ENCODE measurements at regions not wholly inside any gene's neighbourhood (a gene's known extent, or its start where the extent isn't known, plus 50 kb on each side); places are given as distances from the start of the nearest gene placed in this dataset.

DNA sequence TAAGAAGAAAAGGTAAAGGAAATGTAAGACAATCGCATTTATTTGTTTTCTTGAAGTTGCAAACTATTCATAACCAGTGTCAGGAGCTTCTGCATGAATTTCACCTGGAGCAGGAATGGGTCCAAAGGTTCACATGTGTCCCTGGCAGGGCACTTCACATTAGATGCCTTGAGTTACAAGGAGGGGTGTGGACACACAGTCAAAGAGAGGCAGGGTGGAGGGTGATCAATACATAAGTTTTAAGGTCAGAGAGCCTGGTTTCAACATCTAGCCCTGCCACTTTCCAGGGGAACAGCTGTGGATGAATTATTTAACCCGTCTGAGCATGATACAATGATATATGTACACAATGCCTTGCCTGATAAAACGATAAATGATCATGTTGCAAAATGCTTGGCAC lies 321.4 kb downstream of the CYP26B1 start:
- no peak for DNase-seq
- no peak for TF ChIP-seq GATA1 (IDR thresholded peaks at IDR 0.05; ENCODE audit: low read depth, low read length)
- no peak for TF ChIP-seq POLR2A (IDR thresholded peaks at IDR 0.05; ENCODE audit: low read length)

DNA sequence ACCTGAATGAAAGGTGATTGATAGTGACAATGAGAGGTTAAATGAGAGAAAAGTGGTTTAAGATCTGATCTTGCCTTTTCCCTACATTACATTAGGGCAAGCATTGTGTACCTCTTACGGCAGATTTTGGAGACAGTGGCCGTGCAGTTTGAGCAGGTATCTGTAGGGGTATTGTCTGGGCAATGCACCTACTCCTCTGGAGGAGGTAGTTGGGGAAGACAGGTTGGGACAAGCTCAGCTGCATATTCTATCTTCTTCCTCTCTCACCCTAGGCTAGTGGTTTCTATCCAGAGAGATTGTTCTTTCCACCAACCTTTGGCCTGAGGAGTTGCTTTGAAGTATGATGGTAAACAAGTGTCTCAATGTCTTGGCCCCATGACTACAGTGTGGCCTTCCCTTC lies 323.2 kb downstream of the CYP26B1 start:
- TF ChIP-seq GATA1 (IDR thresholded peaks at IDR 0.05; ENCODE audit: low read depth, low read length) (no peak), POLR2A (IDR thresholded peaks at IDR 0.05; ENCODE audit: low read length) (no peak)
- DNase-seq = no peak

DNA sequence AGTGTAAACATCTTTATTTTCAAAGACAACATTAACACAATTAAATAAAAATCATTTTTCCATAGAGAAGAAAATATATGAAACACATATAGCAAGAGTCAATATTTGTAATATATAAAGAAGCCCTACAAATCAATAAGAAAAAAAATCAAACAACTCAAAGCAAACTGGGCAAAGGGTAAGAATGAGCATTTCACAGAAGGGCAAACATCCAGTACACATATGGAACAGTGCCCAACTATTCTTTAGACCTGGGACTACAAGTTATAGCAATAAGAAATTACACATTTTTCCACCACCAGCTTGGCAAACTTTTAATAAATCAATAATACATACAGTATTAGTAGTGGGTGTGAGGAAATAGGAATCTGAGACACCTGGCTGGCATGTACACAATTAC lies 324.1 kb downstream of the CYP26B1 start:
- no peak for DNase-seq
- TF ChIP-seq GATA1 (IDR thresholded peaks at IDR 0.05; ENCODE audit: low read depth, low read length) (no peak), POLR2A (IDR thresholded peaks at IDR 0.05; ENCODE audit: low read length) (no peak)

DNA sequence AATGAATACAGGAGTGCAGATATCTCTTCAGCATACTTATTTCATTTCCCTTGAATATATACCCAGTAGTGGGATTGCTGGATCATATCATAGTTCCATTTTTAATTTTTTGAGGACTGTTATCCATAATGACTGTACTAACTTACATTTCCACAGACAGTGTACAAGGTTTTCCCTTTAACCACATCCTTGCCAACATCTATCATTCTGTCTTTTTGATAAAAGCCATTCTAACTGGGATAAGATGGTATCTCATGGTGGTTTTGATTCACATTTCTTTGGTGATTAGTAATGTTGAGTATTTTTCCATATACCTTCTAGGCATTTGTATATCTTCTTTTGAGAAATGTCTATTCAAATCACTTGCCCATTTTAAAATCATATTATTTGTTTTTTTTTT lies 325.2 kb downstream of the CYP26B1 start:
- TF ChIP-seq GATA1 (IDR thresholded peaks at IDR 0.05; ENCODE audit: low read depth, low read length) = no peak
- TF ChIP-seq POLR2A (IDR thresholded peaks at IDR 0.05; ENCODE audit: low read length) = no peak
- no peak for DNase-seq

DNA sequence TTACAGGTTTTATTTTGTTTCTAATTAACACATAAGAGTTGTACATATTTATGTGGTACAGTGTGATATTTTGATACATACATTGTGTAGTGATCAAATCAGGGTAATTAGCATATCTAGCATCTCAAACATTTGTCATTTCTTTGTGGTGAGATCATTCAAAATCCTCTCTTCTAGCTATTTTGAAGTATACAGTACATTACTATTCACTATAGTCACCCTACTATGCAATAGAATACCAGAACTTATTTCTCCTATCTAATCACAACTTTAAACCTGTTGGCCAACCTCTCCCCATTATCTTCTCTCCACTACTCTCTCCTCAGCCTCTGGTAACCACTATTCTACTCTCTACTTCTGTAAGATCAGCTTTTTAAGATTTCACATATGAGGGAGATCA lies 325.8 kb downstream of the CYP26B1 start:
- no peak for DNase-seq

DNA sequence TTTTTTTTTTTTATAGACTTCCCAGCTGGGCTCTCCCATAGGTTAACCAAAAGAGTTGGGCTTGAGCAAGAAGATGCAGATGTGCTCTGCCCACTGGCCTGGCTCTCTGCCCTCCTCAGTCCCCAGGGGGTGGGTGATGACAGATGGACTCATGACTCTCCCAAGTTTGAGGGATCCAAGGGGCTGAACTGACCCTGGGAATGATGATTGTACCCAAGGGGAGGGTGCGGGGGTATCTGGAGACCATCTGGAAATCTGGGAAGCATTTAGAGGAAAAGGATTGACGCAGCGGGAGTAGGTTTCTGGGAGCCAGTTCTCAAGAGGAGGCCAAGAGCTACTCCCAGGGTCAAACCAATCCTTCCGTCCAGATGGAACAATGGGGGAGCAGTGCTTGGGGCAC lies 330.8 kb downstream of the CYP26B1 start:
- no peak for DNase-seq

More for the DNA sequence above, 325.8 kb downstream of the CYP26B1 start:
- TF ChIP-seq GATA1 (IDR thresholded peaks at IDR 0.05; ENCODE audit: low read depth, low read length) = no peak
- no peak for TF ChIP-seq POLR2A (IDR thresholded peaks at IDR 0.05; ENCODE audit: low read length)

DNA sequence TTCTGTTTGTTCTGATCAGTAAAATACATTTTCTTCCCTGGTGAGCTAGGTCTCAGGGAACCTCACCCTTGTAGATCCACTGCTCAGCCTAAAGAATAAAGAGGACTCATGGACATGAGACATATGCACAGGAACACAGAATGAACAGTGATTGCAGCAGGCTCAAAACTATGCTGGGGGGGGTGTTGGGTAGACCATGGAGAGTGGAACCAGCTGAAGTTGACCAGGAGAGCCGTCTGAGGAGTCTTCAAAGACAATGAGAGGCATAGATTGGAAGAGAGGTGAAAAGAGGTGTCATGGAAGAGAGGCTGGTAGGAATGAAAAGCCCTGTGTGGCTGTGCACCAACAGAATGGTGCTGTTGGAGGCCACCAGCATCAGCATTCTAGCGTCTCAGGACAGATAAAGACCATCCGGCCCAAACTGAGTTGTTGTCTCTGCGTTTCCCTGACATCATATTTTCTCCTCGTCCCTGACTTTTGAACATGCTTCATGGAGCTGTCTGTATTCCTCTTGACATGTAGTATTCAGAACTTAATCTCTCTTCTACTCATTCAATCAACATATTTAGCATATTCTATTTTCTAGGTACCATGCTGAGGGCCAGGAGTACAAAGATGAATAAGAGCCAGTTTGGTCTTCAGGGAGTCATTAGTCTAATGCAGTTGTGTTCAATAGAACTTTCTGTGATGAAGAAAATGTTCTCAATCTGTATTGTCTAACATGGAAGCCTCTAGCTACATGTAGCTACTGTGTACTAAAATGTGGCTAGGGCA lies 331.8 kb downstream of the CYP26B1 start:
- no peak for DNase-seq
- TF ChIP-seq GATA1 (IDR thresholded peaks at IDR 0.05; ENCODE audit: low read depth, low read length) = no peak
- no peak for TF ChIP-seq POLR2A (IDR thresholded peaks at IDR 0.05; ENCODE audit: low read length)

More for the DNA sequence above, 330.8 kb downstream of the CYP26B1 start:
- no peak for TF ChIP-seq GATA1 (IDR thresholded peaks at IDR 0.05; ENCODE audit: low read depth, low read length)
- TF ChIP-seq POLR2A (IDR thresholded peaks at IDR 0.05; ENCODE audit: low read length) = no peak

DNA sequence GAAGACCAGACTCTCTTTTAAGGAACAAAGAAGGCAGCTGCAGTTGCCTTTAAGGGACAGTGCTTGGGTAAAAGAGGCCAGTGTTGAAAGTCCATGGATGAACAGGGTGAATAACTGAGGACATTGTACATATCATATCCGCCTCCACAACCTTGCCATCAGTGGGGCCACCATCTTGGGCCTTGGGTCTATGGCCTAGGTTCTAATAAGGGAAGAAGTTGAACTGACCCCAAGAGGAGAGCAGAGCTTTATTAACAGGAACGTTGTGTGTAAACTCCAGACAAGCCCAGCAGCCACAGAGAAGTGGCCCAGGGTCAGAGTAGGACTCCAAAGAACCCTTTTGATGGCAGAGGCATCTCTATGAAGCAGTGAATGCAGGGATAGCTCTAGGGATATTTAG lies 332.8 kb downstream of the CYP26B1 start:
- no peak for DNase-seq
- TF ChIP-seq POLR2A (IDR thresholded peaks at IDR 0.05; ENCODE audit: low read length) (no peak), GATA1 (IDR thresholded peaks at IDR 0.05; ENCODE audit: low read depth, low read length) (no peak)

DNA sequence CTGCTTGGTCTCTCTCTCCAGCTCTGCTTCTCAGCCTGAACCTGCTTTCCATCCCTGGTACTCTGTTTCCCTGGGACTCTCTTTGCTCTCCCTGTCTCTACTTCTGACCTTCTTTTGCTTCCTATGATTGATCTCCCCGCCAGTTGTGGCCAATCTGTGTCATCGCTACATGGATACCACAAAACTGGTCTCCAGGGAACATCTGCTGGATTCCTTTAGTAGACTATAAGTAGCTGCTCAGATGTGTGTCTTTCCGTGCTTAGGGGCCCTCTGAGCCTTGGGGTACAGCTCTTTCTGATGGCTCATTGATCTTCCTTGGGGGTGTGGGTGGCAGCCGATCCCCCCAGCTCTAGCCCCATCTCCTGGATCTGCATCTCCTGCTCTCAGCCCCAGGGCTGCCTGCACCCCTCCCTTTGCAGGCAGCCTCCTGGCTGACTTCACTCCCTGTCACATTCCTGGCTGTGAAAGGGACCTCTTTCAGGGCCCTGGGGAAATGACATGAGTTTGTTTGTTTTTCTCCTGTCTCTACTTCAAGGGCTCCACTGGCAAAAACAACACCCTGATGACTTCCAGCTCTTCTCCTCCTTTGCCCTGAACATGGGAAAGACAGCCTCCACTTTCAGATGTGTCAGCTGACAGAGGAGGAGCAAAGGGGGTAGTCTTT lies 333.7 kb downstream of the CYP26B1 start:
- TF ChIP-seq GATA1 (IDR thresholded peaks at IDR 0.05; ENCODE audit: low read depth, low read length) (no peak), POLR2A (IDR thresholded peaks at IDR 0.05; ENCODE audit: low read length) (no peak)
- DNase-seq = no peak

DNA sequence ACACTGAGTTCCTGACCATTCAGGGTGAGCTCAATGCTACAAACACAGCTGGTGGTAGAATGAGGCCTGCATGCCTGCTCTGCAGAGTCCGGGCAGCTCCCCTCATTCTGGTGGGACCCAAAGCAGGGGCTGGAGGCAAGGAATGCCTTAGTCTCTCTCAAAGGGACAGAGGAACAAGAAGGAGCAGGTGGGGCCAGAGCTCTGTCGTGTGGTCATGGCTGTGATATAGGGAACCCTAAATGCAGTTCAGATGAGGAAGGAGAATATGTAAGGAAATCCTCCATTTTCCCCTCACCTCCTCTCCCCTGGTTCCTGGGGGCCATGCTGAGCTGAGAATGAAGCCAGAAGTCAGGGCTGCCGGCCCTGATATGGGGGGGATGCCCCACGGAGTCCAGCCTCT lies 334.3 kb downstream of the CYP26B1 start:
- no peak for DNase-seq
- no peak for TF ChIP-seq POLR2A (IDR thresholded peaks at IDR 0.05; ENCODE audit: low read length)
- no peak for TF ChIP-seq GATA1 (IDR thresholded peaks at IDR 0.05; ENCODE audit: low read depth, low read length)

DNA sequence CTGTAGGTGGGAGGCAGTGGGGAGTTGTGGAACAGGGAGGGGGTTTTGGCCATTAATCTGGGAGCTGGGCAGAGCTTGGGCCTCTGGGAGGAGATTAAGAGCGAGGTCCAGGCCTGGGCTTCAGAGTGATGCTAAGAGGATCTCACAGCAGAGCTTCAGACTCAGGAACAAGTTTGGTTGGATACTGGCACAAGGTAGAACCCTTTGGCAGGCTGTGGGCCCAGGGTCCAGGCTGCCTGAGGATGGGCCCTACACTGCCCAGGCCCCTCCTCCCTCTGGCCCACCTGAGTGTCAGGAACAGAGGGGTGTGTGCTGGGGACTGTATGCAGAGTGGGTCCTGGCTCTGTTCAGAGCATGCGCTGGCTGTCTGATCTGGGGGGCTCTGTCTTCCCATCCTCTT lies 334.9 kb downstream of the CYP26B1 start:
- no peak for DNase-seq
- TF ChIP-seq GATA1 (IDR thresholded peaks at IDR 0.05; ENCODE audit: low read depth, low read length) = no peak

DNA sequence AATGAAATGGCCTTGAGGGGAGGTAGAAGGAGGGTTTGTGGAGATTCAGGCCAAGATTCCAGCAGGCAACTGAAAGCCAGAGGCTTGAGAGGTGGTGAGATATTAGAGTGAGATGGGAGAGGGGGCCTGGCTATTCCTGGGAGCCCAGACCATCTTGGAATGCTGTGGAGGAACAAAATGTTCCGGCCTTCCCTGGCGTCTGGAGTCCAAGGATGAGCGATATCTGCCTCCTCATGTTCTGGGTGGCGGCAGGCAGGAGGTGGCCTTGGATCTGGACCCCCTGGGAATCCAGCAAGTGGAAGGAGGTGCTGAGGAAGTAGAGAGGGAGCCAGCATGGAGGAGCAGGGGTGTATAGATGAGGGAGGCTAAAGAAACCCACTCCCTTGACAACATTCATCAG lies 335.9 kb downstream of the CYP26B1 start:
- DNase-seq = no peak
- TF ChIP-seq POLR2A (IDR thresholded peaks at IDR 0.05; ENCODE audit: low read length) (no peak), GATA1 (IDR thresholded peaks at IDR 0.05; ENCODE audit: low read depth, low read length) (no peak)

DNA sequence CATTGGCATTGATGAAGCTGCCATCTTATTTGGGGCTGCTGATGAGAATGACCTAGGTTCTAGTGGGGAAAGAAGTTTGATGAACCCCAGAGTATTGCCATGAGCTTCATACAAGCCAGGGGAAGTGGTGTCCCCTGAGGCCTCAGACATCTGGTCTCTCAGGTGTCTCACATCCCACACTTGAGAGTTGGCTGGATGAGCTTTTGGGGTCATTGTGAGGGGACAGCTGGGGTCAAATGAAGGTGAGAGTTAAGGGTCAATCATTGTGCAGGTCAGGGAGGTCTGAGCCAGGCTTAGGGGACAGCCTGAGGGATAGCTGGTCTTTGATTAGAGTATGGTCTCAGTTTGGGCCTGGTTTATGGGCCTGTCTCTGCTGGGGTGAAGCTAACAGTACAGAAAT lies 336.5 kb downstream of the CYP26B1 start:
- TF ChIP-seq POLR2A (IDR thresholded peaks at IDR 0.05; ENCODE audit: low read length) = no peak
- no peak for TF ChIP-seq GATA1 (IDR thresholded peaks at IDR 0.05; ENCODE audit: low read depth, low read length)

DNA sequence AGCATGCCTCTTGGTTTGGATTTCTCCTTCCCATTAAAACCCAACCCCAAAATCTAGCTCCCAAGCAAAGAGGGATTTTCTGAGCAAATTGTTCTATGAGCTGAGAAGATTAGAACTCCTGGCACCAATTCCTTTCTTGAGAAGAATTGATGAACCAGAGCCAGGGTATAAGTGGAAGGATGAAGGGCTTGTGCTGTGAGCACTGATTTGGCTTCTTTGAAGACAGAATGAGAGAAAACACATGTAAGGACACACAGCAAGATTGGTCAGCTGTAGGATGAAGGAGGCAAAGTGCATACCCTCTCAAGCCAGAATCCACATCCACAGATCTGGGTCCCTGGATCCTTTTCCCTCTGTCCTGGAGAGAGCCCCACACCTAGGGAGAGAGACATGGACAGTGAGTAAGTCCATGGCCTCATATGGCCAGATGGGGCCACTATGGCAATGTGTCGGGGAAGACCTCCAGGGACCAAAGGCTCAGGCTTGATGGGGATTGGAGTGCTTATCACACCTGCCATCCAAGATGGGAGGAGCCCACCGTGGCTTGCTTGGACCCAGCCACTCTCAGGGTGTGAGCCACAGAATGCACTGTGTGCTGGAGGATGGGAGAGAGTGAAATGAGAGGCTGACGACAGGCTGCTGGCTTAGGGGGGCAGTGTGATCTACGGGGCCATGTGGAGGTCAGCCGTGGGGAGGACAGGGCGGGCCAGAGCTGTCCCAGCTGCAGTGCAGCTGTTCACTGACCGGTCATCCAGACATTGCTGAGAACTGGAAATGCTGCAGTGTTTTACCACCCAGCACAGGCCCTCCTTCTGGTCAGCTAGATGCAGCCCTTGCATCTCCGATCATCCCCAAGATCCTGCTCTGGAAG lies 339.8 kb downstream of the CYP26B1 start:
- TF ChIP-seq GATA1 (IDR thresholded peaks at IDR 0.05; ENCODE audit: low read depth, low read length) (no peak), POLR2A (IDR thresholded peaks at IDR 0.05; ENCODE audit: low read length) (no peak)
- DNase-seq = no peak

More for the DNA sequence above, 336.5 kb downstream of the CYP26B1 start:
- DNase-seq = no peak
